GM12865 (cell line): ENCODE measurements at regions not wholly inside any gene's neighbourhood (a gene's known extent, or its start where the extent isn't known, plus 50 kb on each side); places are given as distances from the start of the nearest gene placed in this dataset.

Experiments used
- DNase-seq: peaks from one replicate; pipeline ENCODE4 v3.0.0; 2010; ENCODE audit warnings: low read depth
- H3K4me3 ChIP-seq: 2 replicates; pipeline ENCODE4 v1.5.1; 2011; ENCODE audit warnings: mild to moderate bottlenecking, low read depth, low read length, control low read depth
- CTCF ChIP-seq: IDR thresholded peaks from 2 replicates; pipeline ENCODE4 v1.5.1; 2011; ENCODE audit warnings: low read length, control low read depth, low read depth, inconsistent platforms; ENCODE audit not compliant: insufficient read depth; ENCODE audit errors: missing control alignments

DNA sequence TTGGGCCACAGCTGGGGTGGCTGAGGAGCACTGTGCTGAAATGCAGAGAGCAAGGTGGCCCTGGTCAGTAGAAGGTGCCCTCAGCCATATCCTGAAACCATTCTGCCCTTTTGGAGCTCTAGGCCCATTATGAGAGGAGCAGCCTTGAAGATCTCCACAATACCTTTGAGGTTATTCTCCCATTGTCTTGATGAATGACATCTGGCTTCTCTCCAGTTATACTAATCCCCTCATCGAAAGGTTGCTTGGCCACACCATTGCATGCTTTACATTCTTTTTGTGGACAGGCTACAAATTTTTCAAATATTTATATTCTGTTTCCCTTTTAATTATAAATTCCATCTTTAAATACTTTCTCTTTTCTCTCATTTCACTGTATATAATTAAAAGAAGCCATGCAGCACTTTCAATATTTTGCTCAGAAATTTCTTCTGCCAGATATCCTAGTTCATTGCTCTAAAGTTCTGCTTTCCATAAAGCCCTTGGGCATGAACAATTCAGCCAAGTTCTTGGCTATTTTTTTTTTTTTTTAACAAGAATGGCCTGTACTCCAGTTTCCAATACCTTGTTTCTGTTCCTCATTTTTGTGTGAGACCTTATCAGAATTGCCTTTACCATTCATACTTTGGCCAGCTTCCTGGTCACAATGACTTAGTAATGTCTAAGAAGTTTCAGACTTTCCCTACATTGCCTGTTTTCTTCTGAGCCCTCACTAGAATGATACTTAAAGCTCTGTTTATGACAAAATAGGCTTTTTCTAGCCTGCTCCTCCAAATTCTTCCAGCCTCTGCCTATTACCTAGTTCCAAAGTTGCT lies 138.9 kb upstream of the SGO1 start:
- no peak overlapping the region for H3K4me3 ChIP-seq
- TF ChIP-seq CTCF: no peak
- DNase-seq: peak; percentile 55

GRCh38 chr3:20323307-20323927 lies 137.4 kb upstream of the SGO1 start:
- TF ChIP-seq CTCF: no peak
- H3K4me3 ChIP-seq: no peak overlapping the region
- no peak for DNase-seq

- no peak overlapping the region for H3K4me3 ChIP-seq
- no peak for DNase-seq
- no peak for TF ChIP-seq CTCF
Observed at GRCh38 chr3:20322085-20322484, 136.1 kb upstream of the SGO1 start.

DNA sequence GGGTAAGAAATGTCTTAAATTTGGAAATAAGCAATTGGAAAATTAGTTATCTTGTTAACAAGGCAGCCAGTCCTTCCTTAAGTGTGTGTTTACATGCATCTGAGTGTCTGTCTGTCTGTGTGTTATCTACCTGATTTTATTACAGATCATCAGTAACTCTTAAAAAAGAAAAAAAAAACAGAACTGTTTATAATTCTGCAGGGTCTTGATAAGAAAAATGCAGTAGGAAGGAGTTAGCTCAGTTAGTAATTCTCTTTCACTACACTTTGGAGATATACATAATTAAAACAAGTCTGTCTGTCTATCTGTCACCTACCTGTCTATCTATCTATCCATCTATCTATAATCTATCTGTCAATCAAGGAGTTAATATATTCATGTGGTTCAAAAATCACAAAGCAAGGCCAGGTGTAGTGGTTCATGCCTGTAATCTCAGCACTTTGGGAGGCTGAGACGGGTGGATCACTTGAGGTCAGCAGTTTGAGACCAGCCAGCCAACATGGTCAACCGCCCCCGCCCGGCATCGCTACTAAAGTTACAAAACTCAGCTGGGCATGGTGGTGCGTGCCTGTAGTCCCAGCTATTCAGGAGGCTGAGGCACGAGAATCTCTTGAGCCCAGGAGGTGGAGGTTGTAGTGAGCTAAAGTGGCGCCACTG lies 135.5 kb upstream of the SGO1 start:
- no peak overlapping the region for H3K4me3 ChIP-seq
- DNase-seq: no peak
- no peak for TF ChIP-seq CTCF

DNA sequence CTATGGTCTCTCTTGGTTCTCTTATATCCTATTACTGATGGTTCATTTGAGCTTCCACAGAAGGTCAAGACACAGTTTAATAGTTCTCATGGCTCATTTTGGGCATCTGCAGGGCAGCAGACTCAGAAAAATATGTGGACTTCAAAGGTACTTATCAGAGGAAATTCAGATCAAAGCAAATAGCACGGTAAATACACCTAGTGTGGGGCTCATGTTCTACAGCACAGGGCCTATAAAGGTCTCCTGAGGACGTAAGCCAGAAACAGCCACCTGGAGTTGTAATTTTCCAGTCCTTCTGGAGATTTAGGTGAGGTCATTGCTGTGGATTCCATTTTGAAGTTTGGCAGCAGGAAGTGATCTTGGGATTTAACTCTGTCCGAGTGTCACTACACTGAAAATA lies 134.5 kb upstream of the SGO1 start:
- no peak for TF ChIP-seq CTCF
- no peak for DNase-seq

GRCh38 chr3:20319551-20319950 lies 133.5 kb upstream of the SGO1 start:
- no peak for TF ChIP-seq CTCF
- no peak overlapping the region for H3K4me3 ChIP-seq
- no peak for DNase-seq

More for the DNA sequence above, 134.5 kb upstream of the SGO1 start:
- no peak overlapping the region for H3K4me3 ChIP-seq
